Mesodermal cell (in vitro differentiated cells): ENCODE measurements at regions not wholly inside any gene's neighbourhood (a gene's known extent, or its start where the extent isn't known, plus 50 kb on each side); places are given as distances from the start of the nearest gene placed in this dataset.

Source experiments
- H3K27ac ChIP-seq: 2 replicates; pipeline ENCODE4 v1.7.0; 2013; ENCODE audit warnings: mild to moderate bottlenecking, low read depth, low read length, moderate library complexity; ENCODE audit not compliant: severe bottlenecking
- H3K36me3 ChIP-seq: 2 replicates; pipeline ENCODE4 v1.7.1; 2013; ENCODE audit warnings: mild to moderate bottlenecking, low read length, moderate library complexity; ENCODE audit not compliant: control insufficient read depth, insufficient read depth
- H3K4me1 ChIP-seq: one replicate; pipeline ENCODE4 v1.7.1; 2013; ENCODE audit warnings: mild to moderate bottlenecking, low read length; ENCODE audit not compliant: insufficient read depth, control insufficient read depth, poor library complexity, severe bottlenecking
- H3K4me3 ChIP-seq: 2 replicates; pipeline ENCODE4 v1.7.0; 2013; ENCODE audit warnings: low read length, control low read depth, mild to moderate bottlenecking; ENCODE audit not compliant: insufficient read depth, poor library complexity, severe bottlenecking; ENCODE audit errors: extremely low read depth
- H3K9me3 ChIP-seq: 2 replicates; pipeline ENCODE4 v1.7.1; 2013; ENCODE audit warnings: mild to moderate bottlenecking, low read length, moderate library complexity; ENCODE audit not compliant: control insufficient read depth
- WGBS, 2 experiments: methylation state at CpG; one replicate each; pipeline ENCODE4 v1.1.5; 2013; ENCODE audit warnings: missing lambda C conversion rate in 2 of 2; ENCODE audit not compliant: insufficient coverage in 2 of 2; 5-methylcytosine and 5-hydroxymethylcytosine counted together

DNA sequence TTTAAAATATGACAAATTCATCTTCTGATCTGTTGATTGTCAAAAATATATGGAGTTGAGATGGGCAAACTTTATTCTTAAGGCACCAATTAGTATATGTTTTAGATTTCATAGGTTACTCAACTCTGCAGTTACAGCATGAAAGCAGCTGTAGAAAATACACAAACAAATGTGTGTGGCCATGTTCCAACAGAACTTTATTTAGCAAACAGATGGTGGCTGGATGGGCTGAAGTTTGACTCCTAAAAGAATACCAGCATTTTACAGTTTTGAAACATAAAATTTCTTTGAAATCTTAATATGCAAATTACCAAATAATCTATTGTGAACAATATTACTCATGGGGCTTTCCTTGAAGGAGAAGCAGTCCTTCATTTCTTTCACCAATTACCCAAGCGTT is 1206.0 kb upstream of the LRRTM3 start:
- Histone ChIP-seq H3K36me3 (no peaks in the 10 kb centered on the region), H3K27ac (no peak overlapping the region), H3K9me3 (no peaks in the 10 kb centered on the region), H3K4me3 (no peak overlapping the region), H3K4me1 (no peaks in the 10 kb centered on the region)
- WGBS, 2 experiments, result no CpG with 5 or more reads among the region's 1 CpG

DNA sequence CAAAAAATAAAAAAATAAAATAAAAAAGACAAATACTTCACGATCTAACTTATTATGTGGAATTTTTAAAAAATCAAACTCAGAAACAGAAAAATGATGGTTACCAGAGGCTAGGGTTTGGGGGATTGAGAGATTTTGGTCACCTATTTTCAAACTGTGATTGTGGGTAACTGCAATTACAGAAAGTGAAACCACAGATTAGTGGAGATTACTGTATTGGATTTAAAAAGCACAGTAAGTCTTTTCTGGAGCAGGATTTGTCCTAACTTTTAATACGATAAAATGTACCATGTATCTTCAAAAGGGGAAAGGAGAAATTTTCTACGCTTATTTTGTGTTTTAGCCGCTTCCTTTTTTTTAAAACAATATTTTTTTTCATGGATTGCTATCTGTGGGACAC is 1204.9 kb upstream of the LRRTM3 start:
- Histone ChIP-seq H3K27ac (no peak overlapping the region), H3K4me1 (no peaks in the 10 kb centered on the region), H3K4me3 (no peak overlapping the region), H3K36me3 (no peaks in the 10 kb centered on the region), H3K9me3 (no peaks in the 10 kb centered on the region)
- WGBS, 2 experiments, result 100% methylated on average over 2 of the region's 4 CpGs; no CpG with 5 or more reads in 1 of the 2 experiments

DNA sequence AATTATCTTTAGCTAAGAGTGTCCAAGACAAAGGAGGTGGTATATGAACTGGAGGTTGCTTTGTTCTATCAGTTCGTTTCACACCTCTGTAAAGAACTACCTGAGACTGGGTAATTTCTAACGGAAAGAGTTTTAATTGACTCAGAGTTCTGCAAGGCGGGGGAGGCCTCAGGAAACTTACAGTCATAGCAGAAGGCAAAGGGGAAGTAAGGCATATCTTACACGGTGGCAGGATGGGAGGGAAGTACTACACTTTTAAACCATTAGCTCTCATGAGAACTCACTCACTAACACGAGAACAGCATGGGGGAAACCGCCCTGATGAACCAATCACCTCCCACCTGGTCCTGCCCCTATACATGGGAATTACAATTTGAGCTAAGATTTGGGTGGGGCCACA is 1202.3 kb upstream of the LRRTM3 start:
- 83 to 94% methylated on average over 1 to 2 of the region's 6 CpGs for WGBS, 2 experiments
- Histone ChIP-seq H3K4me3 (no peak overlapping the region), H3K4me1 (no peaks in the 10 kb centered on the region), H3K9me3 (no peaks in the 10 kb centered on the region), H3K27ac (no peak overlapping the region), H3K36me3 (no peaks in the 10 kb centered on the region)

DNA sequence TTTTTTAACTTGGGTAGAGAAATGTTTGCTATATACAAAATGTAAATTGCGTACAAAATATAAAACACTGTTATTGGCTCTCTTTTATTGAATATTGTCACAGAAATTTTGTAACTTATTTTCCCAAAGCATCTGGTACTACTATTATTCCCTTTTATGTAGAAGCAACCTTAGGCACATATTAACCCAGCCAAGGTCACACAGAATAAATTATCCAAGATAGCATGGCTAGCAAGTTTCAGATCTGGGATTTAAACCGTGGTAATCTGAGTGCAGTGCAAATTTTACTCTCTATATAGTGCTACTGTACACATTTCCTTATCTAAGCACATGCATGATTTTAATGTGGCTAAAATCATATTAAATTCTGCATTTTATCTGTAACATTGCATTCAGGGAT is 1190.5 kb upstream of the LRRTM3 start:
- WGBS, 2 experiments, result 100% methylated on average over 1 of the region's 2 CpGs; no CpG with 5 or more reads in 1 of the 2 experiments
- Histone ChIP-seq H3K36me3 (no peaks in the 10 kb centered on the region), H3K4me3 (no peak overlapping the region), H3K9me3 (no peaks in the 10 kb centered on the region), H3K4me1 (no peaks in the 10 kb centered on the region), H3K27ac (no peak overlapping the region)

DNA sequence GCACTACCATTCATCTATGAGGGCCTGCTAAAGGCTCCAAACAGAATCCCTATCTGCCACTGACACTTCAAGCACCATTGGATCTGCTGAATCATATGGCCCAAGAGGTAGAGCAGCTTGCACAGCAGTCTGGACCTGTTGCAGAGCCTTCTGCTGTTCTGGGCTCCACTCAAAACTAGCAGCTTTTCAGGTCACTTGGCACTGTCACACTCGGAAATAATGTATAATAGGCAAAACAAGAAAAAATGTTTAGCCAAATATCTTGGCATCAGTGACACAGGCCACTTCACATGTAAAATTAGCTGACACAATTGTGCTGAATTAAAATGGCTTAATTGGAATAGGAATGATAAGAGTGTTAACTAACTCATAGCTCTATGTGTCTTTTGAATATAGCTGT is 1182.9 kb upstream of the LRRTM3 start:
- no peaks in the 10 kb centered on the region for H3K9me3 ChIP-seq
- H3K27ac ChIP-seq, result no peak overlapping the region
- no peak overlapping the region for H3K4me3 ChIP-seq
- 78% methylated on average over 1 of the region's 1 CpG; no CpG with 5 or more reads in 1 of the 2 experiments for WGBS, 2 experiments
- no peaks in the 10 kb centered on the region for H3K36me3 ChIP-seq
- H3K4me1 ChIP-seq, result no peaks in the 10 kb centered on the region

DNA sequence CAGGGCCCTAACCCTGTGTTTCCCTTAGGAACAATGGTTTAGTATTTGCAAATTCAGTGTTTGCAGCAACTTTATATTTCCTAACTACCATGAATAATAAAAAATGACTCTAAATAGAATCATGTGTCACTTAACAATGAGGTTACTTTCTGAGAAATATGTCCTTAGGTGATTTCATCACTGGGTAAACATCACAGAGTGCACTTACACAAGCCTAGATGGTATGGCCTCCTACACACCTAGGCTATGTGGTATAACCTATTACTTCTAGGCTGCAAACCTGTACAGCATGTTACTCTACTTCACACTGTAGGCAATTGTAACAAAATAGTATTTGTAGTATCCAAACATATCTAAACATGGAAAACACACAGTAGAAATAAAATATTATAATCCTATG is 1174.6 kb upstream of the LRRTM3 start:
- Histone ChIP-seq H3K9me3 (no peaks in the 10 kb centered on the region), H3K4me3 (no peak overlapping the region), H3K4me1 (no peaks in the 10 kb centered on the region)

DNA sequence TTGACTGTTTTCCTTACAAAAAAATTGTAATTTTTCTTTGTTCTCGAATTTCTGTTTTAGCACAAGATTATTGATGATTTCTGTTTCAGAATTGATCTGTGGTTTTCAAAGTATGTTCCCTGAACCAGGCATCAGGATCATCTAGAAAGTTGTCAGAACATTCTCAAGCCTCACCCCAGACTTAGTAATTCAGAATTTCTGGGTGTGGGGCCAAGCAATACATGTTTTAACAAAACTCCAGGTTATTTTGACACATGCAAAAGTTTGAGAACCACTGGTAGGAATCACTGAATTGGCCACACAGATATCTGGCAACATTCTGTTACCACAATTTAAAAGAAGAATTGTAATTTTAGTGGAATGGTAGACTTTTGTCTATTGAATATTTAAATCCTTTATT is 1173.9 kb upstream of the LRRTM3 start:
- no peak overlapping the region for H3K4me3 ChIP-seq
- no peaks in the 10 kb centered on the region for H3K4me1 ChIP-seq
- H3K9me3 ChIP-seq, result no peaks in the 10 kb centered on the region
- 100% methylated on average over 1 of the region's 1 CpG; no CpG with 5 or more reads in 1 of the 2 experiments for WGBS, 2 experiments
- H3K27ac ChIP-seq, result no peak overlapping the region
- no peaks in the 10 kb centered on the region for H3K36me3 ChIP-seq

More for the DNA sequence above, 1174.6 kb upstream of the LRRTM3 start:
- H3K27ac ChIP-seq, result no peak overlapping the region
- no peaks in the 10 kb centered on the region for H3K36me3 ChIP-seq

DNA sequence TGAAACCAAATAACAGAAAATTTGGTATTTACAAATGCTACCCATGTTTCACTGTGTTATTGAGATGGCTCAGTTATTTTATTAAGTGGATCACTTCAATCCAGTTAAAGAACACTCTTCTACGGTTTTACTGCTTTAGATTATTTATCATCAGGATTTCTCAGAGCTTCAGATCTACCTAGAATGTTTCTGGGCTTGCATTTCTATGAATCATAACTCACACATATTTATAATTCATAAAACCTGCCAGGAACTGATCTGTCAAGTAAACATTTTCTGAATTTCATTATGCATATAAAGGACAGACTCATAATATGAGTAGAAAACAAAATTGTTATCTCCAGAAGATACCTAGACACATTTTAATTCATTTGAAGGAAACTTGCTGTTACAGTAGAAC is 1172.3 kb upstream of the LRRTM3 start:
- H3K36me3 ChIP-seq, result no peaks in the 10 kb centered on the region
- H3K9me3 ChIP-seq, result no peaks in the 10 kb centered on the region
- no peak overlapping the region for H3K27ac ChIP-seq
- 80% methylated on average over 1 of the region's 1 CpG; no CpG with 5 or more reads in 1 of the 2 experiments for WGBS, 2 experiments
- H3K4me1 ChIP-seq, result no peaks in the 10 kb centered on the region
- no peak overlapping the region for H3K4me3 ChIP-seq

DNA sequence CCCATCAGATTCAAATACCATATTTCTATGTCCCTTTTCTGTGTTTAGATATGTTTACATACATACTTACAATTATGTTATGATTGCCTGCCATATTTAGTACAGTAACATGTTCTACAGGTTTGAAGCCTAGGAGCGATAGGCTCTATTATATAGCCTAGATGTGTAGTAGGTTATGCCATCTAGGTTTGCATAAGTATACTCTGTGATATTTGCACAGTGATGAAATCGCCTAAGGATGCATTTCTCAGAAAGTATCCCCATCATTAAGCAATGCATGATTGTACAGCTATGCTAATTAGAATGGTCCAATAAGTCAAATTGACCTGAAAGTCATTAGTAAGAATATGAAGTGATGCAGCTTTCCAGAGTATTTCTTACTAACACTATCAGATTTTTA is 1171.7 kb upstream of the LRRTM3 start:
- WGBS, 2 experiments, result no CpG with 5 or more reads among the region's 2 CpGs
- no peaks in the 10 kb centered on the region for H3K36me3 ChIP-seq
- no peaks in the 10 kb centered on the region for H3K9me3 ChIP-seq
- no peak overlapping the region for H3K4me3 ChIP-seq
- H3K4me1 ChIP-seq, result no peaks in the 10 kb centered on the region
- H3K27ac ChIP-seq, result no peak overlapping the region

DNA sequence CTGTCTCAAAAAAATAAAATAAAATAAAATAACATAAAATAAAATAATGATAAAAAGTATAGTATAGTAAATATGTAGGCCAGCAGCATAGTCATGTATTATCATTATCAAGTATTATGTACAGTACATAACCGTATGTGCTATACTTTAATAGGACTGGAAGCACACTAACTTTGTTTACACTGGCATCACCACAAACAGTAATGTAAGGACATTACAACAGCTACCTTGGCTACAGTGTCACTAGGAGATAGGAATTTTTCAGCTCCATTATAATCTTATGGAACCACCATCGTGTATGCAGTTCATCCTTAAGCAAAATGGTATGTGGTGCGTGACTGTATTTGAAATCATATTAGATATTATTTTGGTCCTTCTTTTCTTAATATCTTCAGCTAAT is 1163.5 kb upstream of the LRRTM3 start:
- Histone ChIP-seq H3K27ac (no peak overlapping the region), H3K4me3 (no peak overlapping the region), H3K36me3 (no peaks in the 10 kb centered on the region), H3K9me3 (no peaks in the 10 kb centered on the region), H3K4me1 (no peaks in the 10 kb centered on the region)
- no CpG with 5 or more reads among the region's 3 CpGs for WGBS, 2 experiments

DNA sequence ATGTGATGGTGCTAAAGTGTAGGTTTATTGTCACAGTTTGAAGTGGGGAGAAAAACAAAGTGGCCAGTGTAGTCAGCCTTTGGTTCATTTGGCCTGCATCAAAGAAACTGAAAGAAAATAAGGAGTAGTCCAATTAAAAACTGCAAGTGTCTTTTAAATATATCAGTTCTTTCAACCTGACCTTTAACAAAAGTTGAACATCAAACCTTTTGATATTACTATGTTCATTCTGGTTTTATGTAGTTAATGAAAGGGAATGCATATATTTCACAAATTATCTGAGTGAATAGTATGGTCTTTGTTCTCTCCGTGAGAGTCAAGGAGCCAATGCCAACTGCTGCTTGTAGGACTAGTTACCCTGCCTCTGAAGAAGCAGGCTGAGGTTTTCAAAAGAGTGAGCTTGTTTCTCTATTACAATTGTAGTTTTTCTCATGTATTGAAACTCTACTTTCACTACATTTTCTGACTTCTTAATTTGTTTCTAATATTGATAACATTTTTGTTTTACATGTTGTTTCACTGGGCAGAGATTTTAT is 1160.8 kb upstream of the LRRTM3 start:
- Histone ChIP-seq H3K9me3 (no peaks in the 10 kb centered on the region), H3K27ac (no peak overlapping the region)
- no CpG with 5 or more reads among the region's 1 CpG for WGBS, 2 experiments

More for the DNA sequence above, 1160.8 kb upstream of the LRRTM3 start:
- Histone ChIP-seq H3K36me3 (no peaks in the 10 kb centered on the region), H3K4me3 (no peak overlapping the region), H3K4me1 (no peaks in the 10 kb centered on the region)
